Upper lobe of left lung (tissue), 4 donors: ENCODE measurements at regions not wholly inside any gene's neighbourhood (a gene's known extent, or its start where the extent isn't known, plus 50 kb on each side); places are given as distances from the start of the nearest gene placed in this dataset.

Experiments
- CTCF ChIP-seq, 6 experiments: fragments of 450-650 bp in 4 of 6; fragments of 200-600 bp in 2 of 6; sonication (generic) in 2 of 6; IDR thresholded peaks; one replicate each; pipeline ENCODE4 v1.5.1; 2016 to 2019; ENCODE audit warnings: antibody characterized with exemption in 6 of 6
- POLR2AphosphoS5 ChIP-seq, 2 donors: sonication (generic); formaldehyde crosslinking; IDR thresholded peaks; one replicate each; pipeline ENCODE4 v1.5.1; 2017; ENCODE audit warnings: antibody characterized with exemption in 2 of 2

- no peak for TF ChIP-seq CTCF (IDR thresholded peaks at IDR 0.05)
- no peak for TF ChIP-seq POLR2AphosphoS5 (IDR thresholded peaks at IDR 0.05)
Measured at GRCh38 chr14:89480278-89480677, 63.2 kb upstream of the FOXN3 start.
